ENCODE measurements at regions not wholly inside any gene's neighbourhood (a gene's known extent, or its start where the extent isn't known, plus 50 kb on each side); places are given as distances from the start of the nearest gene placed in this dataset.

DNA sequence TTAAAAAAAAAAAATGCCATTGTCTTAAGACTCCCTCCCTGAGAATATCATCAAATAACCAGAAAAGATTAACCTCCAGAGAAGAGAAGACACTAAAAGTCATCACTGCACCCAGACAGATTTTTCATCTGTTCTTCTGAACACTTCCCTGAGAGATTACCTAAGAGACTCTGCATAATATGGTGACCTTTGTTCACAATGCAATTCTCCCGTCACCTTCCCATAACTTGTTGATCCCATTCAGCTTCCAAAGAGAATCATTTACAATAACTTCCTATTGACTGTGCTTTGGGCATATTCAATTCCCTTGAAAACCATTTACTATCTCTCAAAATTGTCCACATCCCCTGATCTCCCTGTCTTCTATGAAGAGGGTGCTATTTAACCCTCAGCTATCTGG lies 85.1 kb upstream of the SMAD1 start:
- Histone ChIP-seq H2BK20ac (ENCODE audit: low read depth, low read length, poor library complexity, severe bottlenecking) (no peak overlapping the region), H4K5ac (ENCODE audit: insufficient read length, low read depth, low read length) (no peak overlapping the region), H4K8ac (replicated peaks; ENCODE audit: insufficient read length, low read depth, low read length) (no peak overlapping the region), H3K23me2 (ENCODE audit: insufficient read length, low read depth, low read length, poor library complexity, severe bottlenecking) (no peaks in the 10 kb centered on the region), H3K27me3 (ENCODE audit: insufficient read depth, low read length) (no peaks in the 10 kb centered on the region), H3K79me1 (ENCODE audit: insufficient read depth, low read depth, low read length, poor library complexity, severe bottlenecking) (no peaks in the 10 kb centered on the region), H3K4me2 (ENCODE audit: insufficient read depth, insufficient read length, low read length) (no peak overlapping the region), H2BK5ac (ENCODE audit: insufficient read length, low read length) (no peak overlapping the region), H2AK5ac (ENCODE audit: insufficient read length, low read length) (no peak overlapping the region), H3K9ac (ENCODE audit: extremely low read depth, insufficient read length, low read length) (no peak overlapping the region), H2BK120ac (ENCODE audit: low read depth, low read length, poor library complexity, severe bottlenecking) (no peak overlapping the region), H3K56ac (ENCODE audit: insufficient read length, low read depth, low read length) (no peak overlapping the region), H2BK15ac (ENCODE audit: low read depth, low read length) (no peak overlapping the region), H3K23ac (ENCODE audit: insufficient read length, low read depth, low read length) (no peak overlapping the region), H3K14ac (ENCODE audit: insufficient read depth, low read length) (no peak overlapping the region), H3K79me2 (ENCODE audit: insufficient read depth, low read length) (no peaks in the 10 kb centered on the region), H3K9me3 (ENCODE audit: control insufficient read depth, low read depth, low read length) (no peaks in the 10 kb centered on the region), H3K18ac (ENCODE audit: insufficient read length, low read depth, low read length) (no peak overlapping the region), H4K20me1 (ENCODE audit: control insufficient read depth, insufficient read depth, insufficient read length) (no peaks in the 10 kb centered on the region), H3K4me1 (ENCODE audit: insufficient read depth, low read length) (no peaks in the 10 kb centered on the region), H3T11ph (ENCODE audit: low read length) (no peak overlapping the region), H4K91ac (ENCODE audit: insufficient read length, low read depth, low read length) (no peak overlapping the region), H3K27ac (ENCODE audit: insufficient read length, low read depth, low read length) (no peak overlapping the region), H2AFZ (ENCODE audit: low read length) (no peak overlapping the region), H2BK12ac (ENCODE audit: insufficient read length, low read depth, low read length) (no peak overlapping the region), H3K4ac (ENCODE audit: low read depth, low read length) (no peak overlapping the region)
- Mint-ChIP-seq H3K4me1 (peaks cover 0 to 3% of the 10 kb centered on the region in 2 experiments; a peak in 1 of 4 replicates), H3K27ac (no peak overlapping the region), H3K9me3 (no peaks in the 10 kb centered on the region; a peak in 1 of 5 replicates), H3K36me3 (ENCODE audit: insufficient read depth in 1 of 3, low read depth in 3 of 3) (peaks cover 0 to 5% (median 0%) of the 10 kb centered on the region in 3 experiments; a peak in 1 of 7 replicates), H3K4me3 (no peak overlapping the region), H3K27me3 (ENCODE audit: low read depth) (no peaks in the 10 kb centered on the region; the same call in 1 of the 2 replicates)
- TF ChIP-seq, protein P1, sequence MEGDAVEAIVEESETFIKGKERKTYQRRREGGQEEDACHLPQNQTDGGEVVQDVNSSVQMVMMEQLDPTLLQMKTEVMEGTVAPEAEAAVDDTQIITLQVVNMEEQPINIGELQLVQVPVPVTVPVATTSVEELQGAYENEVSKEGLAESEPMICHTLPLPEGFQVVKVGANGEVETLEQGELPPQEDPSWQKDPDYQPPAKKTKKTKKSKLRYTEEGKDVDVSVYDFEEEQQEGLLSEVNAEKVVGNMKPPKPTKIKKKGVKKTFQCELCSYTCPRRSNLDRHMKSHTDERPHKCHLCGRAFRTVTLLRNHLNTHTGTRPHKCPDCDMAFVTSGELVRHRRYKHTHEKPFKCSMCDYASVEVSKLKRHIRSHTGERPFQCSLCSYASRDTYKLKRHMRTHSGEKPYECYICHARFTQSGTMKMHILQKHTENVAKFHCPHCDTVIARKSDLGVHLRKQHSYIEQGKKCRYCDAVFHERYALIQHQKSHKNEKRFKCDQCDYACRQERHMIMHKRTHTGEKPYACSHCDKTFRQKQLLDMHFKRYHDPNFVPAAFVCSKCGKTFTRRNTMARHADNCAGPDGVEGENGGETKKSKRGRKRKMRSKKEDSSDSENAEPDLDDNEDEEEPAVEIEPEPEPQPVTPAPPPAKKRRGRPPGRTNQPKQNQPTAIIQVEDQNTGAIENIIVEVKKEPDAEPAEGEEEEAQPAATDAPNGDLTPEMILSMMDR (conservative IDR thresholded peaks at IDR 0.05), result no peak
- no CpG with 5 or more reads among the region's 1 CpG for WGBS (ENCODE audit: extremely low coverage, insufficient read length, low lambda C conversion rate)
- no peak for DNase-seq
